ENCODE measurements at regions not wholly inside any gene's neighbourhood (a gene's known extent, or its start where the extent isn't known, plus 50 kb on each side); places are given as distances from the start of the nearest gene placed in this dataset.

GRCh38 chr5:124421584-124421983 is 324.9 kb downstream of the ZNF608 start:
- Histone ChIP-seq H3K27ac (ENCODE audit: low read length) (no peak overlapping the region), H3K27me3 (ENCODE audit: low read depth, low read length) (no peaks in the 10 kb centered on the region), H3K4me3 (ENCODE audit: low read depth in 1 of 2, low read length in 2 of 2) (no peak overlapping the region), H3K36me3 (ENCODE audit: control insufficient read depth in 1 of 2, insufficient read depth in 2 of 2, low read length in 2 of 2) (no peaks in the 10 kb centered on the region), H3K9me3 (ENCODE audit: control insufficient read depth in 1 of 2, low read length in 2 of 2) (peaks cover 5% of the 10 kb centered on the region in 2 donors), H3K4me1 (ENCODE audit: control insufficient read depth in 1 of 2, insufficient read depth in 2 of 2, low read length in 2 of 2) (no peaks in the 10 kb centered on the region)

DNA sequence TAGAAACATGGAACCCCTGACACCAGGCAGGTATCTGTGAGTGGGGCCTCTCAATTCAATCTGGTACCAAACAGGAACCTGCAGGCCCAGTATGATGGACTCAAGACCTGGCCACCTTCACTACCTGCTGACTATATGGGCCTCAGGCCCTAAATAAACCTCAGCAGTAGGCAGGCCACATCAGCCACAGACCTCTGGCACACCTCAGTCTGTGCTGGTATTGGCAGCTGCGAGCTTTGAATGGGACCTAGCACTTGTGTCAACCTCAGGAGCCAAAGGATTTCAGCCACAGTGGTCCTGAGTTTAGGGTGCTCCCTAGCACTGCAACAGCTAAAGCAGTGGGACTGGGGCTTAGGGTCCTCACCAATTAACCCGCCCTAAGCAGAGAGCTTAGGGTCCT is 325.5 kb downstream of the ZNF608 start:
- H3K4me1 ChIP-seq (ENCODE audit: control insufficient read depth in 1 of 2, insufficient read depth in 2 of 2, low read length in 2 of 2), result no peaks in the 10 kb centered on the region
- peaks cover 5% of the 10 kb centered on the region in 2 donors for H3K9me3 ChIP-seq (ENCODE audit: control insufficient read depth in 1 of 2, low read length in 2 of 2)
- no peaks in the 10 kb centered on the region for H3K36me3 ChIP-seq (ENCODE audit: control insufficient read depth in 1 of 2, insufficient read depth in 2 of 2, low read length in 2 of 2)
- no peaks in the 10 kb centered on the region for H3K27me3 ChIP-seq (ENCODE audit: low read depth, low read length)
- no peak overlapping the region for H3K27ac ChIP-seq (ENCODE audit: low read length)
- no peak overlapping the region for H3K4me3 ChIP-seq (ENCODE audit: low read depth in 1 of 2, low read length in 2 of 2)

GRCh38 chr5:124419531-124419930 is 326.9 kb downstream of the ZNF608 start:
- no peaks in the 10 kb centered on the region for H3K27me3 ChIP-seq (ENCODE audit: low read depth, low read length)
- H3K4me1 ChIP-seq (ENCODE audit: control insufficient read depth in 1 of 2, insufficient read depth in 2 of 2, low read length in 2 of 2), result no peaks in the 10 kb centered on the region
- H3K27ac ChIP-seq (ENCODE audit: low read length), result no peak overlapping the region
- H3K4me3 ChIP-seq (ENCODE audit: low read depth in 1 of 2, low read length in 2 of 2), result no peak overlapping the region
- H3K36me3 ChIP-seq (ENCODE audit: control insufficient read depth in 1 of 2, insufficient read depth in 2 of 2, low read length in 2 of 2), result no peaks in the 10 kb centered on the region
- H3K9me3 ChIP-seq (ENCODE audit: control insufficient read depth in 1 of 2, low read length in 2 of 2), result peaks cover 5% of the 10 kb centered on the region in 2 donors

DNA sequence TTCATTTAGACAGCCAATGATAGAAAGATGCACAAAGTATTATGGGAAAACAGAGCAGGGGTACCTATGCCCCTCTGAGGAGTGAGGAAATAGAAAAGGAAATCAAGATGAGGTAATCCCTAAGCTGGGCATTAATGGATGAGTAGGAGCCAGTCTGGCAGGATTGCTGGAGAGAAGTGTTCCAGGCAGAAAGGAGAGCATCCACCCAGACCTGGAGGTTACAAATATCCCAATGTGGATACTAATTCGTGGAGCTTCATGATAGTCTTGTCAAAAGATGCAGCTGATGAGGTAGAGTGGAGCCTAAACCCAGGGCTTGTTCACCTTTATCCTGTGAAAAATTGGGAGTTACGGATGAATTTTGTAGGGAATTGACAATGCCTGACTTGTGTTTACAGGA is 328.0 kb downstream of the ZNF608 start:
- Histone ChIP-seq H3K4me3 (ENCODE audit: low read depth in 1 of 2, low read length in 2 of 2) (no peak overlapping the region), H3K36me3 (ENCODE audit: control insufficient read depth in 1 of 2, insufficient read depth in 2 of 2, low read length in 2 of 2) (no peaks in the 10 kb centered on the region), H3K9me3 (ENCODE audit: control insufficient read depth in 1 of 2, low read length in 2 of 2) (peaks cover 3 to 5% of the 10 kb centered on the region in 2 donors), H3K27me3 (ENCODE audit: low read depth, low read length) (no peaks in the 10 kb centered on the region), H3K27ac (ENCODE audit: low read length) (no peak overlapping the region), H3K4me1 (ENCODE audit: control insufficient read depth in 1 of 2, insufficient read depth in 2 of 2, low read length in 2 of 2) (no peaks in the 10 kb centered on the region)

DNA sequence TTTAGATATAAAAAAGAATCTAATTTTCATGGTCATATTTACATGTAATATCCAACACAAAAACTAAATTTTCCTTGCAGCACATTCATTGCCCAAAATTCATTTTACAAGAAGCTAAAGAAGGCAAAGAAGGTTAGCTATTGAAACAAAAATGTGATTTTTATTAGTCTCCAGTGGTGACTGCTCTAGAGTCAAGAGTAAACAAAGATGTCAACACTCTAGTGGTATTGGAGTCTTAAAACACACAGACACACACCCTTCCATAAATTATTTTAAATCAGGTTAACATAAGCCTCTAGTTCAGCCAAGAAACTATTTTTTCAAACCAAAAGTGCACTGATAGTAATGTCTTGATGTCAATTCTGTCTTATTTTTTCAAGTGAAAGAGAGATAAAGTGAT is 329.2 kb downstream of the ZNF608 start:
- H3K36me3 ChIP-seq (ENCODE audit: control insufficient read depth in 1 of 2, insufficient read depth in 2 of 2, low read length in 2 of 2), result no peaks in the 10 kb centered on the region
- H3K27me3 ChIP-seq (ENCODE audit: low read depth, low read length), result no peaks in the 10 kb centered on the region
- no peak overlapping the region for H3K27ac ChIP-seq (ENCODE audit: low read length)
- H3K4me3 ChIP-seq (ENCODE audit: low read depth in 1 of 2, low read length in 2 of 2), result no peak overlapping the region
- peaks cover 0 to 2% of the 10 kb centered on the region in 2 donors for H3K9me3 ChIP-seq (ENCODE audit: control insufficient read depth in 1 of 2, low read length in 2 of 2)
- H3K4me1 ChIP-seq (ENCODE audit: control insufficient read depth in 1 of 2, insufficient read depth in 2 of 2, low read length in 2 of 2), result no peaks in the 10 kb centered on the region

- Histone ChIP-seq H3K4me1 (ENCODE audit: control insufficient read depth in 1 of 2, insufficient read depth in 2 of 2, low read length in 2 of 2) (no peaks in the 10 kb centered on the region), H3K27ac (ENCODE audit: low read length) (no peak overlapping the region), H3K36me3 (ENCODE audit: control insufficient read depth in 1 of 2, insufficient read depth in 2 of 2, low read length in 2 of 2) (no peaks in the 10 kb centered on the region), H3K27me3 (ENCODE audit: low read depth, low read length) (no peaks in the 10 kb centered on the region), H3K9me3 (ENCODE audit: control insufficient read depth in 1 of 2, low read length in 2 of 2) (no peaks in the 10 kb centered on the region), H3K4me3 (ENCODE audit: low read depth in 1 of 2, low read length in 2 of 2) (no peak overlapping the region)
These were observed 329.8 kb downstream of the ZNF608 start for GRCh38 chr5:124416627-124417026.

- Histone ChIP-seq H3K27ac (ENCODE audit: low read length) (no peak overlapping the region), H3K4me3 (ENCODE audit: low read depth in 1 of 2, low read length in 2 of 2) (no peak overlapping the region), H3K27me3 (ENCODE audit: low read depth, low read length) (no peaks in the 10 kb centered on the region), H3K36me3 (ENCODE audit: control insufficient read depth in 1 of 2, insufficient read depth in 2 of 2, low read length in 2 of 2) (no peaks in the 10 kb centered on the region), H3K4me1 (ENCODE audit: control insufficient read depth in 1 of 2, insufficient read depth in 2 of 2, low read length in 2 of 2) (no peaks in the 10 kb centered on the region), H3K9me3 (ENCODE audit: control insufficient read depth in 1 of 2, low read length in 2 of 2) (no peaks in the 10 kb centered on the region)
These were observed 331.5 kb downstream of the ZNF608 start for GRCh38 chr5:124414973-124415372.

DNA sequence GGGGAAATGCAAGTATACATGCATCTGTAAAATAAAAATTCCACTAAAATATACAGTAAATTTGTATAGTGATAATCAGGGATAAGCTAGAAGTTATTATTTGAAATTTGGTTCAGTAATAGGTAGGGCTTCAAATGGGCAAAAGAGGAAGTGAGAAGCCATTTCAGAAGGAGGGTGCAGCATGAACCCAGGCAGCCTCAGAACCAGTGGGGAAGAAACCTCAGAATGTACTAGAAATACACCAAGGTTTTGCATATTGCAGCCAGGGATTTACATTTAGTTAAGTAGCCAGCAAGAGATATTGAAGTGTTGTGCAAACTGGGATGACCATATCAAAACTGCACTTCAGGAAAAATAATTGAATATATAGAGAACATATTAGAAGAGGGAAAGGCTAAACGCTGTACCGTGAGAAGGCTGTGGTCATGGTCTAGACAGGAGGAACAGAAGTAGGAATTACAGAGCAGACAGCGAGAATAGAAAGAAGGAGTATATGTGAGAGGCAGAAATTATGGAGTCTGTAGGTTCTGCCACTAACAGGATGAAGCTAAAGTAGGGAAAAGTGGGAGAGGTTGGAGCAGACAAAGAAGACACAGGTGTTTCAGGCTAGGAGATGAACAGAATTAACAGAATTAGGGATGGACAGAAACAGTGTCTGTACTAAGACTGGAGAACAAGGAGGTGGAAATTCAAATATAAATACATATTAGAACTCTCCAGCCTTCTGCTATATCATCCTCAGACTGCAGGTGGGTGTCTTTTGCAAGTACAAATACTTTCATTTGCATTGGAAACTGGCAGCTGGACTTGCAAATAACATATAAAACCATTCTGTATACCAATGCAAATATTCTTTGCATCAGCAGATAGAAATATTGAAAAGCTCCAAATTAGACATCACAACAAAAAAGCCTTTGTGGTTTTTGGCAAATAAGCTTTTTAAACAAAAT is 335.6 kb downstream of the ZNF608 start:
- no peak overlapping the region for H3K4me3 ChIP-seq (ENCODE audit: low read depth in 1 of 2, low read length in 2 of 2)
- no peaks in the 10 kb centered on the region for H3K27me3 ChIP-seq (ENCODE audit: low read depth, low read length)
- no peaks in the 10 kb centered on the region for H3K9me3 ChIP-seq (ENCODE audit: control insufficient read depth in 1 of 2, low read length in 2 of 2)
- no peaks in the 10 kb centered on the region for H3K36me3 ChIP-seq (ENCODE audit: control insufficient read depth in 1 of 2, insufficient read depth in 2 of 2, low read length in 2 of 2)
- H3K27ac ChIP-seq (ENCODE audit: low read length), result no peak overlapping the region
- no peaks in the 10 kb centered on the region for H3K4me1 ChIP-seq (ENCODE audit: control insufficient read depth in 1 of 2, insufficient read depth in 2 of 2, low read length in 2 of 2)

GRCh38 chr5:124408738-124409453 is 337.5 kb downstream of the ZNF608 start:
- H3K36me3 ChIP-seq (ENCODE audit: control insufficient read depth in 1 of 2, insufficient read depth in 2 of 2, low read length in 2 of 2), result no peaks in the 10 kb centered on the region
- H3K4me1 ChIP-seq (ENCODE audit: control insufficient read depth in 1 of 2, insufficient read depth in 2 of 2, low read length in 2 of 2), result no peaks in the 10 kb centered on the region
- H3K27me3 ChIP-seq (ENCODE audit: low read depth, low read length), result no peaks in the 10 kb centered on the region
- no peaks in the 10 kb centered on the region for H3K9me3 ChIP-seq (ENCODE audit: control insufficient read depth in 1 of 2, low read length in 2 of 2)
- H3K27ac ChIP-seq (ENCODE audit: low read length), result no peak overlapping the region
- H3K4me3 ChIP-seq (ENCODE audit: low read depth in 1 of 2, low read length in 2 of 2), result no peak overlapping the region

- Histone ChIP-seq H3K9me3 (ENCODE audit: control insufficient read depth in 1 of 2, low read length in 2 of 2) (no peaks in the 10 kb centered on the region), H3K36me3 (ENCODE audit: control insufficient read depth in 1 of 2, insufficient read depth in 2 of 2, low read length in 2 of 2) (no peaks in the 10 kb centered on the region), H3K27me3 (ENCODE audit: low read depth, low read length) (no peaks in the 10 kb centered on the region), H3K27ac (ENCODE audit: low read length) (no peak overlapping the region), H3K4me1 (ENCODE audit: control insufficient read depth in 1 of 2, insufficient read depth in 2 of 2, low read length in 2 of 2) (peaks cover 0 to 7% of the 10 kb centered on the region in 2 donors), H3K4me3 (ENCODE audit: low read depth in 1 of 2, low read length in 2 of 2) (no peak overlapping the region)
These were observed 341.6 kb downstream of the ZNF608 start for GRCh38 chr5:124404796-124405195.

DNA sequence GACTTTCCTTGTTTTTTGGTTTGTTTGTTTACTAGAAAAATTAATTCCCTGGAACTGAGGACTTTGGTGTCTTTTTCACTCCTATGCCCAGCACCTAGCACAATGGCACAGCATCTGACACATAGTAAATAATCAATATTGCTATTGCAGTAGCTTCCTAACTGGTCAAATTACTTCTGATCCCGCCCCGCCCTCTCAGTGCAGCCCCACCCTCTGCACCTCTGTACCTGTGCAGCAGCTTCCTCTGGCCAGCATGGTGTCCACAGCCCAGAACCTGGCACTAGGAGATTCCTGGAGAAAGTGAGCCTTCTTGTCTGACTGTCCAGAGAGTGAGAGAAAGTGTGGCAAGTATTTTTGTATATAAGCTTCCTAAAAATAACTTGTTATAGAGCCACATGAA is 343.2 kb downstream of the ZNF608 start:
- Histone ChIP-seq H3K4me1 (ENCODE audit: control insufficient read depth in 1 of 2, insufficient read depth in 2 of 2, low read length in 2 of 2) (peaks cover 0 to 7% of the 10 kb centered on the region in 2 donors), H3K36me3 (ENCODE audit: control insufficient read depth in 1 of 2, insufficient read depth in 2 of 2, low read length in 2 of 2) (no peaks in the 10 kb centered on the region), H3K27ac (ENCODE audit: low read length) (no peak overlapping the region), H3K9me3 (ENCODE audit: control insufficient read depth in 1 of 2, low read length in 2 of 2) (no peaks in the 10 kb centered on the region), H3K27me3 (ENCODE audit: low read depth, low read length) (no peaks in the 10 kb centered on the region), H3K4me3 (ENCODE audit: low read depth in 1 of 2, low read length in 2 of 2) (no peak overlapping the region)
